Astrocyte (in vitro differentiated cells and primary cell): ENCODE measurements at regions not wholly inside any gene's neighbourhood (a gene's known extent, or its start where the extent isn't known, plus 50 kb on each side); places are given as distances from the start of the nearest gene placed in this dataset.

Source experiments
- DNase-seq: peaks from one replicate; pipeline ENCODE4 v3.0.0-alpha.2; 2010; ENCODE audit warnings: low read depth
- FAIRE-seq: peaks from 2 replicates; lab custom pipeline; 2011; peaks lifted over from hg19 to GRCh38; lab: Jason Lieb, UNC
- H2AFZ ChIP-seq: 2 replicates; pipeline ENCODE4 v1.6.0; 2012; ENCODE audit warnings: low read depth, low read length, inconsistent platforms
- H3K27ac ChIP-seq: 2 replicates; pipeline ENCODE4 v1.5.1; 2011; ENCODE audit warnings: low read depth, low read length, inconsistent platforms
- H3K27me3 ChIP-seq: 2 replicates; pipeline ENCODE4 v1.6.0; 2011; ENCODE audit warnings: low read length, inconsistent platforms; ENCODE audit not compliant: insufficient read depth
- H3K36me3 ChIP-seq: 2 replicates; pipeline ENCODE4 v1.5.1; 2011; ENCODE audit warnings: low read length, inconsistent platforms; ENCODE audit not compliant: insufficient read depth
- H3K4me1 ChIP-seq: 2 replicates; pipeline ENCODE4 v1.5.1; 2011; ENCODE audit warnings: low read length, inconsistent platforms; ENCODE audit not compliant: insufficient read depth
- H3K4me2 ChIP-seq: 2 replicates; pipeline ENCODE4 v1.6.0; 2012; ENCODE audit warnings: low read length, inconsistent platforms
- H3K4me3 ChIP-seq: 2 replicates; pipeline ENCODE4 v1.5.1; 2011; ENCODE audit warnings: low read depth, mild to moderate bottlenecking, low read length, inconsistent platforms; ENCODE audit not compliant: insufficient read depth
- H3K79me2 ChIP-seq: 2 replicates; pipeline ENCODE4 v1.6.0; 2012; ENCODE audit warnings: mild to moderate bottlenecking, low read length, inconsistent platforms; ENCODE audit not compliant: insufficient read depth
- H3K9ac ChIP-seq: 2 replicates; pipeline ENCODE4 v1.6.0; 2012; ENCODE audit warnings: mild to moderate bottlenecking, low read length, inconsistent platforms
- H3K9me3 ChIP-seq: 2 replicates; pipeline ENCODE4 v1.5.1; 2012; ENCODE audit warnings: low read depth, mild to moderate bottlenecking, low read length, inconsistent platforms; ENCODE audit not compliant: insufficient read depth
- H4K20me1 ChIP-seq: 2 replicates; pipeline ENCODE4 v1.6.0; 2012; ENCODE audit warnings: low read length, inconsistent platforms; ENCODE audit not compliant: insufficient read depth
- H3K27ac Mint-ChIP-seq: one replicate; pipeline ENCODE4 v1.8.0; 2021; ENCODE audit warnings: mild to moderate bottlenecking, mixed read lengths; ENCODE audit not compliant: unreplicated experiment
- H3K27me3 Mint-ChIP-seq: one replicate; pipeline ENCODE4 v1.8.0; 2021; ENCODE audit warnings: low read depth, mixed read lengths; ENCODE audit not compliant: unreplicated experiment
- H3K36me3 Mint-ChIP-seq: one replicate; pipeline ENCODE4 v1.8.0; 2021; ENCODE audit warnings: low read depth, mixed read lengths; ENCODE audit not compliant: unreplicated experiment
- H3K4me1 Mint-ChIP-seq: one replicate; pipeline ENCODE4 v1.8.0; 2021; ENCODE audit warnings: low read depth, mixed read lengths; ENCODE audit not compliant: unreplicated experiment
- H3K4me3 Mint-ChIP-seq: one replicate; pipeline ENCODE4 v1.8.0; 2021; ENCODE audit warnings: mild to moderate bottlenecking, moderate library complexity, mixed read lengths; ENCODE audit not compliant: unreplicated experiment
- H3K9me3 Mint-ChIP-seq: one replicate; pipeline ENCODE4 v1.8.0; 2021; ENCODE audit warnings: mild to moderate bottlenecking, mixed read lengths; ENCODE audit not compliant: unreplicated experiment
- EZH2 ChIP-seq: IDR thresholded peaks from 2 replicates; pipeline ENCODE4 v1.6.1; 2012; ENCODE audit warnings: mild to moderate bottlenecking, low read length, inconsistent platforms; ENCODE audit not compliant: insufficient read depth
- TF ChIP-seq, protein P1 (sequence below): IDR thresholded peaks from 2 replicates; pipeline ENCODE4 v1.5.1; 2011; ENCODE audit warnings: low read depth, mild to moderate bottlenecking, inconsistent platforms, low read length, moderate library complexity; ENCODE audit not compliant: insufficient read depth

DNA sequence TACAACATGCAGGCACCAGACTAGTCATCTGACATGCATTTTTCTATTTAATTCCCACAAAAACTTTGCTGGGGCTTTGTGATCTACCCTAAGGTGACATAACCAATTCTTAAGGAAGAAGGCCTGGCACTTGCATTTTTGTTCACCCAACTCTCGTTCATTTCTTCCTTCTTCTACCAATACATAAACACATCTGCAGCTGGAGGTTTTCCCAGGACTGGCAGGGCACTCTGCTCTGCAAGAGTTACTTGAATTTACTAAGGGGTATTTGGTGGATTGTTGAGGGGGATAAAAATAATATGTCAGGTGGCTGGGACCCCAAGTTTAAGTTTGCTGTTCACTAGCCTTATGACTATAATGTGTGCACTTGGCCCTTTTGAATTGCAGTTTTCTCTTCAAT lies 111.4 kb upstream of the TRIB2 start:
- Histone ChIP-seq H3K4me2 (no peak overlapping the region), H4K20me1 (no peaks in the 10 kb centered on the region), H2AFZ (no peak overlapping the region), H3K9ac (no peak overlapping the region), H3K36me3 (no peaks in the 10 kb centered on the region), H3K4me3 (no peak overlapping the region), H3K27ac (no peak overlapping the region), H3K4me1 (peaks cover 10% of the 10 kb centered on the region), H3K27me3 (no peaks in the 10 kb centered on the region), H3K9me3 (no peaks in the 10 kb centered on the region), H3K79me2 (no peaks in the 10 kb centered on the region)
- DNase-seq (no peak), FAIRE-seq (no peak)
- Mint-ChIP-seq H3K9me3 (no peaks in the 10 kb centered on the region), H3K4me1 (peaks cover 33% of the 10 kb centered on the region), H3K36me3 (no peaks in the 10 kb centered on the region), H3K27me3 (peaks cover 3% of the 10 kb centered on the region), H3K27ac (no peak overlapping the region), H3K4me3 (no peak overlapping the region)
- no peak for TF ChIP-seq EZH2
- TF ChIP-seq, protein P1, sequence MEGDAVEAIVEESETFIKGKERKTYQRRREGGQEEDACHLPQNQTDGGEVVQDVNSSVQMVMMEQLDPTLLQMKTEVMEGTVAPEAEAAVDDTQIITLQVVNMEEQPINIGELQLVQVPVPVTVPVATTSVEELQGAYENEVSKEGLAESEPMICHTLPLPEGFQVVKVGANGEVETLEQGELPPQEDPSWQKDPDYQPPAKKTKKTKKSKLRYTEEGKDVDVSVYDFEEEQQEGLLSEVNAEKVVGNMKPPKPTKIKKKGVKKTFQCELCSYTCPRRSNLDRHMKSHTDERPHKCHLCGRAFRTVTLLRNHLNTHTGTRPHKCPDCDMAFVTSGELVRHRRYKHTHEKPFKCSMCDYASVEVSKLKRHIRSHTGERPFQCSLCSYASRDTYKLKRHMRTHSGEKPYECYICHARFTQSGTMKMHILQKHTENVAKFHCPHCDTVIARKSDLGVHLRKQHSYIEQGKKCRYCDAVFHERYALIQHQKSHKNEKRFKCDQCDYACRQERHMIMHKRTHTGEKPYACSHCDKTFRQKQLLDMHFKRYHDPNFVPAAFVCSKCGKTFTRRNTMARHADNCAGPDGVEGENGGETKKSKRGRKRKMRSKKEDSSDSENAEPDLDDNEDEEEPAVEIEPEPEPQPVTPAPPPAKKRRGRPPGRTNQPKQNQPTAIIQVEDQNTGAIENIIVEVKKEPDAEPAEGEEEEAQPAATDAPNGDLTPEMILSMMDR, result no peak

- no peaks in the 10 kb centered on the region for H4K20me1 ChIP-seq
- no peaks in the 10 kb centered on the region for H3K79me2 ChIP-seq
- Mint-ChIP-seq H3K27ac (peak overlapping the region; percentile 76), H3K4me1 (peaks cover 33% of the 10 kb centered on the region), H3K4me3 (no peak overlapping the region), H3K36me3 (no peaks in the 10 kb centered on the region), H3K27me3 (peaks cover 3% of the 10 kb centered on the region), H3K9me3 (no peaks in the 10 kb centered on the region)
- H3K9ac ChIP-seq, result peak overlapping the region; percentile 34
- no peak overlapping the region for H3K4me3 ChIP-seq
- H3K4me1 ChIP-seq, result peaks cover 10% of the 10 kb centered on the region
- peak overlapping the region; percentile 26 for H3K27ac ChIP-seq
- H3K36me3 ChIP-seq, result no peaks in the 10 kb centered on the region
- peak; percentile 44 for DNase-seq
- H3K27me3 ChIP-seq, result no peaks in the 10 kb centered on the region
- H3K4me2 ChIP-seq, result peak overlapping the region; percentile 73
- H2AFZ ChIP-seq, result no peak overlapping the region
- TF ChIP-seq EZH2, result no peak
- TF ChIP-seq, protein P1, result no peak
- H3K9me3 ChIP-seq, result no peaks in the 10 kb centered on the region
- FAIRE-seq, result no peak
Measured at GRCh38 chr2:12605936-12606335, 110.8 kb upstream of the TRIB2 start.

DNA sequence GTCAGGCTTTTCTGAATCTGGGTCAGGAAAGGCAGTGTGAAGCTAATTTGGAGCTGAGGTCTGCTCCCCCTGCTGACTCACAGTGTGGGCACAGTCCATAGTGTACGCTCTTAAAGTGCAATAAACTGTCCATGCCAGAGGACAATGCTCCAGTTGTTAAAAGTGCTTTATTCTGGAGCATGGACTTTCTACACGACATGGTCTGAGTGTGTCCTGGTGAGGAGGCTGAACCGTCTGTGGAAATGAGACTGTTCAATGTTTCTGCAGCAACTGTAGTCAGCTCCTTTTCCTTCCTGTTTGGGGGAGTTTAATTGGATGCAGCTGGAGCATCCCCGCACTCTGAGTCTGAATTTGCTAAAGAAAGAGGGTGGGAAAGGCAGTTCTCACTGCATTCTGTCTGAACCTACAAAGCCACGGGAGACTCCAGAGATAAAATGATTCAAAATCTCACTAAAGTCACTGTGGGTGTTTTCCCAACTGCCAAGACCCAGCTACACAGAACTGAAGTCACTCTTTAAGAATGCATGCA lies 110.2 kb upstream of the TRIB2 start:
- peaks cover 3% of the 10 kb centered on the region for H3K27me3 Mint-ChIP-seq
- Histone ChIP-seq H3K27ac (peak overlapping the region; percentile 26), H3K27me3 (no peaks in the 10 kb centered on the region), H3K9ac (peak overlapping the region; percentile 34), H3K4me1 (peaks cover 10% of the 10 kb centered on the region), H3K9me3 (no peaks in the 10 kb centered on the region), H4K20me1 (no peaks in the 10 kb centered on the region), H3K36me3 (no peaks in the 10 kb centered on the region), H3K4me3 (no peak overlapping the region), H3K4me2 (peak overlapping the region; percentile 73), H3K79me2 (no peaks in the 10 kb centered on the region), H2AFZ (peak overlapping the region; percentile 18)
- TF ChIP-seq, protein P1, result no peak
- TF ChIP-seq EZH2, result no peak
- peaks cover 33% of the 10 kb centered on the region for H3K4me1 Mint-ChIP-seq
- DNase-seq (peak; percentile 57), FAIRE-seq (peak; percentile 60)
- H3K36me3 Mint-ChIP-seq, result no peaks in the 10 kb centered on the region
- H3K4me3 Mint-ChIP-seq, result no peak overlapping the region
- H3K9me3 Mint-ChIP-seq, result no peaks in the 10 kb centered on the region
- peak overlapping the region; percentile 76 for H3K27ac Mint-ChIP-seq
